GM12878 (cell line): ENCODE measurements at regions not wholly inside any gene's neighbourhood (a gene's known extent, or its start where the extent isn't known, plus 50 kb on each side); places are given as distances from the start of the nearest gene placed in this dataset.

ENCODE experiments used
- ATAC-seq: fragments of 200-7000 bp; cut with Tn5 transposase; 3 replicates; pipeline ENCODE4 v1.9.1; 2020; ENCODE audit warnings: mild to moderate bottlenecking, moderate library complexity
- BruUV-seq: library from RNA; stranded (reverse); fragments of 400-500 nt; replicated peaks from 2 replicates; lab custom pipeline; 2021; lab: Mats Ljungman, UMichigan
- CTCF ChIA-PET: fragments of 300-600 bp; sonication (Branson Sonifier 250); formaldehyde crosslinking; extraction: SDS; loops from one replicate; lab custom pipeline; 2021; ENCODE audit warnings: inconsistent platforms; lab: Yijun Ruan, JAX
- POLR2A ChIA-PET: fragments of 350-600 bp; formaldehyde crosslinking; extraction: SDS; loops from one replicate; lab custom pipeline; 2021; ENCODE audit warnings: inconsistent platforms; lab: Charles Lee
- RAD21 ChIA-PET: fragments of 300-600 bp; sonication (Branson Sonifier 250); formaldehyde crosslinking; loops from one replicate; lab custom pipeline; 2023; ENCODE audit warnings: antibody characterized with exemption; ENCODE audit not compliant: unreplicated experiment; lab: Charles Lee
- SMC1A ChIA-PET: fragments of 300-600 bp; sonication (Branson Sonifier 250); formaldehyde crosslinking; loops from one replicate; lab custom pipeline; 2023; ENCODE audit not compliant: unreplicated experiment, uncharacterized antibody; lab: Charles Lee
- DNase-seq: peaks from one replicate; pipeline ENCODE4 v3.0.0-alpha.2; 2011; ENCODE audit warnings: low read depth, low spot score
- FAIRE-seq: peaks from 3 replicates; lab custom pipeline; 2011; peaks lifted over from hg19 to GRCh38; lab: Jason Lieb, UNC
- H2AFZ ChIP-seq: 2 replicates; pipeline ENCODE4 v1.6.0; 2011; ENCODE audit warnings: low read depth, low read length, control low read depth; ENCODE audit not compliant: control insufficient read depth
- H3K27ac ChIP-seq: 2 replicates; pipeline ENCODE4 v1.5.1; 2011; ENCODE audit warnings: control low read depth; ENCODE audit not compliant: control insufficient read depth, insufficient read depth
- H3K27me3 ChIP-seq, 2 experiments: replicated peaks in 1 of 2; 2 replicates each; pipeline versions ENCODE4 v1.6.0 to v1.6.1; 2011; ENCODE audit warnings: low read length in 1 of 2; ENCODE audit not compliant: control insufficient read depth in 2 of 2, insufficient read depth in 2 of 2
- H3K36me3 ChIP-seq, 2 experiments: 2 replicates each; pipeline ENCODE4 v1.5.1; 2011; ENCODE audit warnings: low read length in 1 of 2; ENCODE audit not compliant: control insufficient read depth in 2 of 2, insufficient read depth in 2 of 2
- H3K4me1 ChIP-seq: 2 replicates; pipeline ENCODE4 v1.6.1; 2011; ENCODE audit warnings: mild to moderate bottlenecking, low read length, moderate library complexity, mixed read lengths; ENCODE audit not compliant: control insufficient read depth, insufficient read depth
- H3K4me2 ChIP-seq: 2 replicates; pipeline ENCODE4 v1.6.0; 2011; ENCODE audit warnings: control low read depth; ENCODE audit not compliant: control insufficient read depth, insufficient read depth
- H3K4me3 ChIP-seq: fragments of 200-600 bp; sonication (generic); 2 replicates; pipeline ENCODE4 v1.5.1; 2016
- H3K79me2 ChIP-seq: 2 replicates; pipeline ENCODE4 v1.6.0; 2011; ENCODE audit warnings: low read length; ENCODE audit not compliant: control insufficient read depth, insufficient read depth
- H3K9ac ChIP-seq: 2 replicates; pipeline ENCODE4 v1.8.0; 2011; ENCODE audit warnings: low read length, control low read depth, mixed read lengths; ENCODE audit not compliant: control insufficient read depth, insufficient read depth
- H3K9me3 ChIP-seq: replicated peaks from 3 replicates; pipeline ENCODE4 v1.5.1; 2011; ENCODE audit warnings: mild to moderate bottlenecking, low read length; ENCODE audit not compliant: control insufficient read depth, insufficient read depth
- H4K20me1 ChIP-seq: 2 replicates; pipeline ENCODE4 v1.6.0; 2011; ENCODE audit not compliant: control insufficient read depth, insufficient read depth
- HSF1 ChIP-seq: fragments of 150-350 bp; IDR thresholded peaks from 2 replicates; pipeline ENCODE4 v1.6.1; 2014; ENCODE audit warnings: mild to moderate bottlenecking, low read depth, low read length
- IRF3 ChIP-seq: fragments of 450-650 bp; IDR thresholded peaks from 2 replicates; pipeline ENCODE4 v1.6.1; 2014; ENCODE audit warnings: mild to moderate bottlenecking
- LARP7 ChIP-seq: fragments of 450-650 bp; IDR thresholded peaks from 2 replicates; pipeline ENCODE4 v1.6.1; 2017; ENCODE audit warnings: mild to moderate bottlenecking
- MEF2B ChIP-seq: fragments of 450-650 bp; IDR thresholded peaks from 2 replicates; pipeline ENCODE4 v1.6.1; 2018; ENCODE audit warnings: mild to moderate bottlenecking, moderate library complexity; ENCODE audit not compliant: partially characterized antibody, poor library complexity, severe bottlenecking
- POLR2AphosphoS5 ChIP-seq: IDR thresholded peaks from 2 replicates; pipeline ENCODE4 v1.6.1; 2011; ENCODE audit warnings: mild to moderate bottlenecking, low read length, inconsistent platforms
- POU2F2 ChIP-seq: IDR thresholded peaks from 3 replicates; pipeline ENCODE4 v1.6.1; 2011; ENCODE audit warnings: low read depth, mild to moderate bottlenecking, low read length, borderline replicate concordance
- RELA ChIP-seq: fragments of 450-650 bp; IDR thresholded peaks from 2 replicates; pipeline ENCODE4 v1.8.0; 2014; ENCODE audit warnings: borderline replicate concordance; ENCODE audit not compliant: partially characterized antibody
- STAT3 ChIP-seq: IDR thresholded peaks from 2 replicates; pipeline ENCODE4 v1.6.1; 2011; ENCODE audit warnings: low read depth, low read length, improper control_type of control experiment
- TCF7 ChIP-seq: IDR thresholded peaks from 2 replicates; pipeline ENCODE4 v1.6.1; 2014; ENCODE audit warnings: antibody characterized with exemption, borderline replicate concordance
- ZNF384 ChIP-seq: IDR thresholded peaks from 2 replicates; pipeline ENCODE4 v1.6.1; 2012; ENCODE audit warnings: low read depth, mild to moderate bottlenecking, low read length, improper control_type of control experiment, borderline replicate concordance
- WGBS: methylation state at CpG from one replicate; pipeline ENCODE4 v1.1.6; 2016; ENCODE audit warnings: low lambda C conversion rate; ENCODE audit not compliant: insufficient replicate concordance, insufficient coverage; ENCODE audit errors: missing lambda C conversion rate; 5-methylcytosine and 5-hydroxymethylcytosine counted together
- in situ Hi-C: fragments of 300-500 bp; cut with MboI; formaldehyde crosslinking; loops from 9 replicates; pipeline ENCODE4 v1.14.3; 2018; ENCODE audit warnings: mixed read lengths
- intact Hi-C: fragments of 100-400 bp; cut with micrococcal nuclease; formaldehyde crosslinking; loops from one replicate; pipeline ENCODE4 v1.14.2; 2022; ENCODE audit not compliant: unreplicated experiment

- ATAC-seq (no peak), FAIRE-seq (no peak), DNase-seq (no peak)
- Histone ChIP-seq H3K36me3 (no peaks in the 10 kb centered on the region), H3K27me3 (no peaks in the 10 kb centered on the region), H3K27ac (no peak overlapping the region), H3K9me3 (no peaks in the 10 kb centered on the region), H4K20me1 (no peaks in the 10 kb centered on the region), H3K4me1 (no peaks in the 10 kb centered on the region), H3K79me2 (no peaks in the 10 kb centered on the region), H3K4me2 (no peak overlapping the region), H3K4me3 (no peak overlapping the region), H3K9ac (no peak overlapping the region), H2AFZ (no peak overlapping the region)
- TF ChIP-seq LARP7: no peak
- no peak for TF ChIP-seq STAT3
- no peak for TF ChIP-seq POU2F2
- no peak for TF ChIP-seq MEF2B
- no peak for TF ChIP-seq RELA
- TF ChIP-seq IRF3: no peak
- no peak for TF ChIP-seq POLR2AphosphoS5
- TF ChIP-seq TCF7: no peak
- no peak for TF ChIP-seq HSF1
- no peak for TF ChIP-seq ZNF384
- POLR2A ChIA-PET: no interaction called here
- WGBS: 11% methylated on average over 4 of the region's 4 CpGs
- intact Hi-C loops (no loop called here), in situ Hi-C loops (no loop called here)
- SMC1A ChIA-PET: no interaction called here
- CTCF ChIA-PET: no interaction called here
- RAD21 ChIA-PET: no interaction called here
- no TSS peak for BruUV-seq
Measured at GRCh38 chr15:39338251-39338650, 242.6 kb upstream of the THBS1 start.
